CD4-positive, alpha-beta memory T cell (primary cell): ENCODE measurements at regions not wholly inside any gene's neighbourhood (a gene's known extent, or its start where the extent isn't known, plus 50 kb on each side); places are given as distances from the start of the nearest gene placed in this dataset.

Source experiments
- CTCF ChIA-PET: fragments of 350-600 bp; sonication (Branson Sonifier 250); formaldehyde crosslinking; loops from one replicate; lab custom pipeline; 2021; ENCODE audit warnings: inconsistent platforms; ENCODE audit not compliant: partially characterized antibody; lab: Charles Lee
- POLR2A ChIA-PET: fragments of 350-600 bp; sonication (Branson Sonifier 250); formaldehyde crosslinking; loops from one replicate; lab custom pipeline; 2021; ENCODE audit not compliant: partially characterized antibody; lab: Charles Lee
- DNase-seq, 5 donors: peaks; one replicate each; pipeline versions ENCODE4 v3.0.0 to v3.0.0-alpha.2; 2020 to 2022; ENCODE audit warnings: mixed read lengths in 1 of 5
- H3K27ac ChIP-seq: one replicate; pipeline ENCODE4 v1.7.0; 2013; ENCODE audit warnings: low read depth, low read length
- H3K27me3 ChIP-seq: 2 replicates; pipeline ENCODE4 v1.7.0; 2013; ENCODE audit warnings: mild to moderate bottlenecking, low read length, moderate library complexity; ENCODE audit not compliant: insufficient read depth
- H3K36me3 ChIP-seq: 2 replicates; pipeline ENCODE4 v1.7.0; 2013; ENCODE audit warnings: mild to moderate bottlenecking, low read length, moderate library complexity; ENCODE audit not compliant: insufficient read depth
- H3K4me1 ChIP-seq: 2 replicates; pipeline ENCODE4 v1.7.0; 2013; ENCODE audit warnings: mild to moderate bottlenecking, low read length, moderate library complexity; ENCODE audit not compliant: insufficient read depth
- H3K4me3 ChIP-seq, 2 donors: one replicate each; pipeline ENCODE4 v1.7.0; 2013; ENCODE audit warnings: low read length in 2 of 2, mild to moderate bottlenecking in 1 of 2
- H3K9me3 ChIP-seq, 2 donors: one replicate each; pipeline ENCODE4 v1.7.0; 2013; ENCODE audit warnings: low read length in 2 of 2, control low read depth in 1 of 2; ENCODE audit not compliant: control insufficient read depth in 1 of 2
- H3K27ac Mint-ChIP-seq, 7 donors: one replicate each; pipeline ENCODE4 v1.8.0; 2020 to 2021; ENCODE audit warnings: mixed read lengths in 7 of 7, mild to moderate bottlenecking in 6 of 7, inconsistent platforms in 3 of 7, moderate library complexity in 3 of 7
- H3K27me3 Mint-ChIP-seq, 2 donors: one replicate each; pipeline ENCODE4 v1.8.0; 2020 to 2021; ENCODE audit warnings: mixed read lengths in 2 of 2
- H3K36me3 Mint-ChIP-seq, 2 donors: one replicate each; pipeline ENCODE4 v1.8.0; 2020 to 2021; ENCODE audit warnings: mixed read lengths in 2 of 2, inconsistent platforms in 1 of 2, mild to moderate bottlenecking in 1 of 2
- H3K4me1 Mint-ChIP-seq, 4 donors: one replicate each; pipeline ENCODE4 v1.8.0; 2020 to 2021; ENCODE audit warnings: mixed read lengths in 4 of 4, mild to moderate bottlenecking in 1 of 4
- H3K4me3 Mint-ChIP-seq, 8 donors: one replicate each; pipeline ENCODE4 v1.8.0; 2020 to 2021; ENCODE audit warnings: mixed read lengths in 8 of 8, mild to moderate bottlenecking in 7 of 8, moderate library complexity in 6 of 8, inconsistent platforms in 3 of 8
- H3K9me3 Mint-ChIP-seq, 8 donors: one replicate each; pipeline ENCODE4 v1.8.0; 2020 to 2021; ENCODE audit warnings: mixed read lengths in 8 of 8, mild to moderate bottlenecking in 5 of 8, inconsistent platforms in 3 of 8, moderate library complexity in 1 of 8
- intact Hi-C: fragments of 100-400 bp; cut with micrococcal nuclease; formaldehyde crosslinking; loops from one replicate; pipeline ENCODE4 v1.15.1; 2023

GRCh38 chr11:130616573-130616972 lies 168.1 kb downstream of the ADAMTS15 start:
- Mint-ChIP-seq H3K27ac (no peak overlapping the region), H3K36me3 (no peaks in the 10 kb centered on the region), H3K4me3 (no peak overlapping the region), H3K9me3 (peaks cover 0 to 3% (median 0%) of the 10 kb centered on the region in 8 donors), H3K4me1 (no peaks in the 10 kb centered on the region), H3K27me3 (peaks cover 2% of the 10 kb centered on the region in 2 donors)
- intact Hi-C loops, result no loop called here
- Histone ChIP-seq H3K4me1 (no peaks in the 10 kb centered on the region), H3K9me3 (no peaks in the 10 kb centered on the region), H3K36me3 (no peaks in the 10 kb centered on the region), H3K27ac (no peak overlapping the region), H3K4me3 (no peak overlapping the region), H3K27me3 (no peaks in the 10 kb centered on the region)
- ChIA-PET POLR2A (no interaction called here), CTCF (no interaction called here)
- no peak for DNase-seq

- H3K9me3 Mint-ChIP-seq, result peaks cover 0 to 3% (median 0%) of the 10 kb centered on the region in 8 donors
- no peaks in the 10 kb centered on the region for H3K36me3 Mint-ChIP-seq
- ChIA-PET POLR2A (no interaction called here), CTCF (no interaction called here)
- H3K4me3 ChIP-seq, result no peak overlapping the region
- no peak overlapping the region for H3K4me3 Mint-ChIP-seq
- H3K9me3 ChIP-seq, result no peaks in the 10 kb centered on the region
- H3K36me3 ChIP-seq, result no peaks in the 10 kb centered on the region
- H3K27me3 Mint-ChIP-seq, result peaks cover 5 to 6% of the 10 kb centered on the region in 2 donors
- no peak overlapping the region for H3K27ac Mint-ChIP-seq
- DNase-seq, result no peak
- H3K4me1 ChIP-seq, result no peaks in the 10 kb centered on the region
- H3K27ac ChIP-seq, result no peak overlapping the region
- H3K4me1 Mint-ChIP-seq, result no peaks in the 10 kb centered on the region
- intact Hi-C loops, result no loop called here
- H3K27me3 ChIP-seq, result no peaks in the 10 kb centered on the region
Measured at GRCh38 chr11:130617001-130617400, 168.6 kb downstream of the ADAMTS15 start.

GRCh38 chr11:130620548-130620947 lies 172.1 kb downstream of the ADAMTS15 start:
- Mint-ChIP-seq H3K27ac (no peak overlapping the region), H3K36me3 (no peaks in the 10 kb centered on the region), H3K4me1 (no peaks in the 10 kb centered on the region), H3K27me3 (peaks cover 9 to 20% of the 10 kb centered on the region in 2 donors), H3K9me3 (peaks cover 0 to 5% (median 0%) of the 10 kb centered on the region in 8 donors), H3K4me3 (no peak overlapping the region)
- ChIA-PET CTCF (no interaction called here), POLR2A (no interaction called here)
- DNase-seq, result no peak
- Histone ChIP-seq H3K36me3 (no peaks in the 10 kb centered on the region), H3K9me3 (no peaks in the 10 kb centered on the region), H3K4me3 (no peak overlapping the region), H3K4me1 (no peaks in the 10 kb centered on the region), H3K27me3 (no peaks in the 10 kb centered on the region), H3K27ac (no peak overlapping the region)
- intact Hi-C loops, result no loop called here

- Mint-ChIP-seq H3K27me3 (peaks cover 9 to 21% of the 10 kb centered on the region in 2 donors), H3K27ac (no peak overlapping the region), H3K36me3 (no peaks in the 10 kb centered on the region), H3K4me1 (no peaks in the 10 kb centered on the region), H3K4me3 (no peak overlapping the region), H3K9me3 (peaks cover 0 to 5% (median 0%) of the 10 kb centered on the region in 8 donors)
- Histone ChIP-seq H3K9me3 (no peaks in the 10 kb centered on the region), H3K36me3 (no peaks in the 10 kb centered on the region), H3K27me3 (no peaks in the 10 kb centered on the region), H3K27ac (no peak overlapping the region), H3K4me1 (no peaks in the 10 kb centered on the region), H3K4me3 (no peak overlapping the region)
- ChIA-PET POLR2A (no interaction called here), CTCF (no interaction called here)
- no peak for DNase-seq
- intact Hi-C loops, result no loop called here
Measured at GRCh38 chr11:130622141-130622542, 173.7 kb downstream of the ADAMTS15 start.

GRCh38 chr11:130623670-130624668 lies 175.5 kb downstream of the ADAMTS15 start:
- Mint-ChIP-seq H3K27ac (peak overlapping the region in 1 of 7 donors; percentile 48), H3K4me1 (no peaks in the 10 kb centered on the region), H3K4me3 (no peak overlapping the region), H3K36me3 (no peaks in the 10 kb centered on the region), H3K27me3 (peaks cover 9 to 21% of the 10 kb centered on the region in 2 donors), H3K9me3 (peaks cover 0 to 5% (median 0%) of the 10 kb centered on the region in 8 donors)
- Histone ChIP-seq H3K4me3 (no peak overlapping the region), H3K4me1 (no peaks in the 10 kb centered on the region), H3K9me3 (no peaks in the 10 kb centered on the region), H3K27ac (no peak overlapping the region), H3K27me3 (no peaks in the 10 kb centered on the region), H3K36me3 (no peaks in the 10 kb centered on the region)
- ChIA-PET POLR2A (no interaction called here), CTCF (no interaction called here)
- no peak for DNase-seq
- intact Hi-C loops, result no loop called here

GRCh38 chr11:130624971-130625544 lies 176.6 kb downstream of the ADAMTS15 start:
- Histone ChIP-seq H3K9me3 (no peaks in the 10 kb centered on the region), H3K4me3 (no peak overlapping the region), H3K27ac (no peak overlapping the region), H3K36me3 (no peaks in the 10 kb centered on the region), H3K4me1 (no peaks in the 10 kb centered on the region), H3K27me3 (no peaks in the 10 kb centered on the region)
- Mint-ChIP-seq H3K4me3 (no peak overlapping the region), H3K4me1 (no peaks in the 10 kb centered on the region), H3K27me3 (peaks cover 9 to 21% of the 10 kb centered on the region in 2 donors), H3K9me3 (peaks cover 0 to 2% (median 0%) of the 10 kb centered on the region in 8 donors), H3K36me3 (no peaks in the 10 kb centered on the region), H3K27ac (peak overlapping the region in 1 of 7 donors; percentile 45)
- CTCF ChIA-PET, result no interaction called here
- no peak for DNase-seq
- intact Hi-C loops, result no loop called here
- POLR2A ChIA-PET, result no interaction called here

- Mint-ChIP-seq H3K27ac (no peak overlapping the region), H3K27me3 (peaks cover 9 to 19% of the 10 kb centered on the region in 2 donors), H3K9me3 (peaks cover 0 to 2% (median 0%) of the 10 kb centered on the region in 8 donors), H3K4me1 (no peaks in the 10 kb centered on the region), H3K4me3 (no peak overlapping the region), H3K36me3 (no peaks in the 10 kb centered on the region)
- POLR2A ChIA-PET, result no interaction called here
- Histone ChIP-seq H3K9me3 (no peaks in the 10 kb centered on the region), H3K27ac (no peak overlapping the region), H3K27me3 (no peaks in the 10 kb centered on the region), H3K4me1 (no peaks in the 10 kb centered on the region), H3K4me3 (no peak overlapping the region), H3K36me3 (no peaks in the 10 kb centered on the region)
- CTCF ChIA-PET, result no interaction called here
- intact Hi-C loops, result no loop called here
- no peak for DNase-seq
Measured at GRCh38 chr11:130625578-130626306, 177.3 kb downstream of the ADAMTS15 start.
